Osteocyte (in vitro differentiated cells): ENCODE measurements at regions not wholly inside any gene's neighbourhood (a gene's known extent, or its start where the extent isn't known, plus 50 kb on each side); places are given as distances from the start of the nearest gene placed in this dataset.

Experiments
- DNase-seq: peaks from one replicate; pipeline ENCODE4 v3.0.0; 2021; ENCODE audit warnings: mixed read lengths; ENCODE audit not compliant: unreplicated experiment; ENCODE audit errors: extremely low spot score
- H3K27ac Mint-ChIP-seq: one replicate; pipeline ENCODE4 v1.8.0; 2021; ENCODE audit warnings: mild to moderate bottlenecking, mixed read lengths; ENCODE audit not compliant: unreplicated experiment
- H3K27me3 Mint-ChIP-seq: one replicate; pipeline ENCODE4 v1.8.0; 2021; ENCODE audit warnings: mixed read lengths; ENCODE audit not compliant: unreplicated experiment
- H3K36me3 Mint-ChIP-seq: one replicate; pipeline ENCODE4 v1.8.0; 2021; ENCODE audit warnings: mixed read lengths; ENCODE audit not compliant: unreplicated experiment
- H3K4me1 Mint-ChIP-seq: one replicate; pipeline ENCODE4 v1.8.0; 2021; ENCODE audit warnings: mixed read lengths; ENCODE audit not compliant: unreplicated experiment
- H3K4me3 Mint-ChIP-seq: one replicate; pipeline ENCODE4 v1.8.0; 2021; ENCODE audit warnings: mild to moderate bottlenecking, moderate library complexity, mixed read lengths; ENCODE audit not compliant: unreplicated experiment
- H3K9me3 Mint-ChIP-seq: one replicate; pipeline ENCODE4 v1.8.0; 2021; ENCODE audit warnings: mixed read lengths; ENCODE audit not compliant: unreplicated experiment
- TF ChIP-seq, protein P1 (sequence below): fragments of 200-600 bp; sonication (generic); IDR thresholded peaks from 2 replicates; pipeline ENCODE4 v1.5.0; 2021; ENCODE audit warnings: antibody characterized with exemption, mild to moderate bottlenecking, moderate library complexity

DNA sequence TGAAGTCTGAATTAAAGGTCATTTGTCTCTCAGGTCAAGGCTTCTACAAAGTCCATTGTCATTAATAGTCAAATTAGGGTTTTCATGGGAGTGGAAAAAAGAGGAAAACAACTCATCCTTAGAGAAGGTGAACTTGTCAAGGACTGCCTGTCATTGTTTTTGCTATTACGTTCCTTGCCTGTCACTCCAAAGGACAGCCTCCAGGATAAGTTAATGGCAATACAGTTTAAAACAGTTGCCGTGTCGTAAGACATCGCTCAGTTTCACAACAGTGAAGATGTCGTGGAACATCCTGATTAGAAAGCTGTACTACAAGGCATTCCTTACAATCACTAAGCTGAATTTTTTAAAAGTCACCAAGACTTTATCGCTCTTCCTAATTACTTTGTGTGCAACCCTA, 466.8 kb upstream of the SMIM31 start:
- H3K27ac Mint-ChIP-seq, result no peak overlapping the region
- no peaks in the 10 kb centered on the region for H3K27me3 Mint-ChIP-seq
- H3K4me3 Mint-ChIP-seq, result no peak overlapping the region
- peaks cover 3% of the 10 kb centered on the region for H3K4me1 Mint-ChIP-seq
- no peak for DNase-seq
- no peaks in the 10 kb centered on the region for H3K36me3 Mint-ChIP-seq
- H3K9me3 Mint-ChIP-seq, result no peaks in the 10 kb centered on the region
- TF ChIP-seq, protein P1, sequence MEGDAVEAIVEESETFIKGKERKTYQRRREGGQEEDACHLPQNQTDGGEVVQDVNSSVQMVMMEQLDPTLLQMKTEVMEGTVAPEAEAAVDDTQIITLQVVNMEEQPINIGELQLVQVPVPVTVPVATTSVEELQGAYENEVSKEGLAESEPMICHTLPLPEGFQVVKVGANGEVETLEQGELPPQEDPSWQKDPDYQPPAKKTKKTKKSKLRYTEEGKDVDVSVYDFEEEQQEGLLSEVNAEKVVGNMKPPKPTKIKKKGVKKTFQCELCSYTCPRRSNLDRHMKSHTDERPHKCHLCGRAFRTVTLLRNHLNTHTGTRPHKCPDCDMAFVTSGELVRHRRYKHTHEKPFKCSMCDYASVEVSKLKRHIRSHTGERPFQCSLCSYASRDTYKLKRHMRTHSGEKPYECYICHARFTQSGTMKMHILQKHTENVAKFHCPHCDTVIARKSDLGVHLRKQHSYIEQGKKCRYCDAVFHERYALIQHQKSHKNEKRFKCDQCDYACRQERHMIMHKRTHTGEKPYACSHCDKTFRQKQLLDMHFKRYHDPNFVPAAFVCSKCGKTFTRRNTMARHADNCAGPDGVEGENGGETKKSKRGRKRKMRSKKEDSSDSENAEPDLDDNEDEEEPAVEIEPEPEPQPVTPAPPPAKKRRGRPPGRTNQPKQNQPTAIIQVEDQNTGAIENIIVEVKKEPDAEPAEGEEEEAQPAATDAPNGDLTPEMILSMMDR, result no peak

DNA sequence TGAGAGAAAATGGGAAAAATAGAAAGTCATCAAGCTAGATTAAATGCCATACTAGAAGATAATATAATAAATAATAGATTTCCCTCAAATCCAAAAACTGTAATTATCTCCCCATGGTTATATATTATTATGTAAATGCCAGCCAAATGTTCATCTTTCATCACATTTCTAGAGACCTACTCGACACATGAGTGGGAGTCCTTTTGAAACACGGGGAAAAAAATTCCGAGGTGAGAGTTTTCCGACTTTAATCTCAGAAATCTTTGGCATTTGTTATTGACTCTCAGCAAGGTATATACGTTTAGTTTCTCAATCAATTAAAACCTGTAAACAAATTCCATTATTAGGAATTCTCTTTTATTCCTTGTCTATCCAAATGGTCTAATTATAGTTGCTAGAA, 465.4 kb upstream of the SMIM31 start:
- Mint-ChIP-seq H3K27ac (no peak overlapping the region), H3K9me3 (no peaks in the 10 kb centered on the region), H3K4me3 (no peak overlapping the region), H3K4me1 (peaks cover 3% of the 10 kb centered on the region), H3K27me3 (no peaks in the 10 kb centered on the region), H3K36me3 (no peaks in the 10 kb centered on the region)
- TF ChIP-seq, protein P1, result no peak
- no peak for DNase-seq

DNA sequence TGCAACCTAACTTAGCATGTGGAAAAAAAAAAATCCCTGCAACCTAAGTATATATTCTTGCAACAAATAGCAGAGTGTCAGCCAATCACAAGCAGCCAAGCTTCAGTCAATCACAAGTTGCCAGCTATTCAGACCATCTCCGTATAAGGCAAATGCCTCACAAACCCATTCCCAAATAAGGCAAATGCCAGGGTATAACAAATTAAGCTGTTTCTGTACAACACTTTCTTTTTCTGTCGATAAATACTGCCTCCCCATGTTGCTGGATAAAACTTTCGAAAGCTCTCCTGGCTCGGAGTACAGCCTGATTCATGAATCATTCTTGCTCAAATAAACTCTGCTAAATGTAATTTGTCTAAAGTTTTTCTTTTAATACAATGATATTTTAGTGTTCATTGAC, 460.7 kb upstream of the SMIM31 start:
- TF ChIP-seq, protein P1, result no peak
- Mint-ChIP-seq H3K36me3 (no peaks in the 10 kb centered on the region), H3K27ac (no peak overlapping the region), H3K4me1 (no peaks in the 10 kb centered on the region), H3K27me3 (no peaks in the 10 kb centered on the region), H3K9me3 (no peaks in the 10 kb centered on the region), H3K4me3 (no peak overlapping the region)
- DNase-seq, result no peak

DNA sequence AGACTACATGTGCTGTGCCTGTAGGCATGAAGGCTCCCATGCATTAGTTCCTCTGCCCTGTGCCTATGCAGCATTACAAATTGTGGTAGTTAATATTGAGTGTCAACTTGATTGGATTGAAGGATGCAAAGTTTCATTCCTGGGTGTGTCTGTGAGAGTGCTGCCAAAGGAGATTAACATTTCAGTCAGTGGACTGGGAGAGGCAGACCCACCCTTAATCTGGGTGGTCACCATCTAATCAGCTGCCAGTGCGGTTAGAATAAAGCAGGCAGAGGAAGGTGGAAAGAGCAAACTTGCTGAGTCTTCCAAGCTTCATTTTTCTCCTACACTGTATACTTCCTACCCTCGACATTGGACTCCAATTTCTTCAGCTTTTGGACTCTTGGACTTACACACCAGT, 460.2 kb upstream of the SMIM31 start:
- no peaks in the 10 kb centered on the region for H3K36me3 Mint-ChIP-seq

DNA sequence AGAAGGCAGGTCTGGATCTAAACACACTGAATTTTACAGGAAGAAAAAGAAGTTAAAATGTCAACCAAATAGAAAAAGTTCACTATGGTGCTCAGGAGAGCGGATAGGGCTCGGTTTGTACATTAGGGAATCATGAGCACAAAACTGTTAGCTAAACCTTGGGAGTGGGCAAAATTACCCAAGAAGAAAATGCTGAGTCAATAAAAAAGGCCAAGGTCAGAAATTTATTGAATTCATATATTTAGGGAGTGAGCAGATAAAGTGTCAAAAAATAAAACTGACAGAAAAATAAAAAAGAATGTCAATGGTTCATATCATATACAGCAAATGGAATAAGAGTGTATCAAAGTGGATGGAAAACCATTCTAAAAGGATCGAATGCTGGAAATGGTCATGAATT, 452.5 kb upstream of the SMIM31 start:
- no peaks in the 10 kb centered on the region for H3K4me1 Mint-ChIP-seq
- no peaks in the 10 kb centered on the region for H3K27me3 Mint-ChIP-seq
- TF ChIP-seq, protein P1, result no peak
- no peak overlapping the region for H3K4me3 Mint-ChIP-seq
- no peak overlapping the region for H3K27ac Mint-ChIP-seq
- peaks cover 2% of the 10 kb centered on the region for H3K36me3 Mint-ChIP-seq
- no peak for DNase-seq
- H3K9me3 Mint-ChIP-seq, result no peaks in the 10 kb centered on the region

More for the DNA sequence above, 460.2 kb upstream of the SMIM31 start:
- TF ChIP-seq, protein P1, result no peak
- no peak overlapping the region for H3K4me3 Mint-ChIP-seq
- H3K27me3 Mint-ChIP-seq, result no peaks in the 10 kb centered on the region
- no peaks in the 10 kb centered on the region for H3K4me1 Mint-ChIP-seq
- DNase-seq, result no peak
- no peak overlapping the region for H3K27ac Mint-ChIP-seq
- H3K9me3 Mint-ChIP-seq, result no peaks in the 10 kb centered on the region
